Stimulated activated CD4-positive, alpha-beta T cell treated with anti-CD3 and anti-CD28 coated beads, Interleukin-1b, Interleukin-23, amount 100 ng/mL, for 24 hours (primary cell): ENCODE measurements at regions not wholly inside any gene's neighbourhood (a gene's known extent, or its start where the extent isn't known, plus 50 kb on each side); places are given as distances from the start of the nearest gene placed in this dataset.
"Not testable (repeated sequence)": the region's sequence is repeated elsewhere in the genome, so short reads cannot be mapped to it uniquely, and the experiment has no call there.

Experiments
- DNase-seq, 4 experiments: peaks; one replicate each; pipeline ENCODE4 v3.0.0-alpha.2; 2020; ENCODE audit warnings: low read depth in 4 of 4, low spot score in 1 of 4

GRCh38 chr19:5290336-5291262 lies 50.0 kb downstream of the PTPRS start:
- DNase-seq, result no peak

- no peak for DNase-seq
Measured at GRCh38 chr19:5289060-5289990, 51.3 kb downstream of the PTPRS start.

GRCh38 chr19:5288347-5288739 lies 52.3 kb downstream of the PTPRS start:
- no peak for DNase-seq

GRCh38 chr19:5287066-5287465 lies 53.5 kb downstream of the PTPRS start:
- no peak for DNase-seq

GRCh38 chr19:5286465-5287029 lies 54.1 kb downstream of the PTPRS start:
- no peak for DNase-seq

- DNase-seq, result no peak
Measured at GRCh38 chr19:5285955-5286354, 54.7 kb downstream of the PTPRS start.

- DNase-seq, result no peak
Measured at GRCh38 chr19:5285311-5285710, 55.3 kb downstream of the PTPRS start.

- DNase-seq, result no peak
Measured at GRCh38 chr19:5282901-5283300, 57.7 kb downstream of the PTPRS start.

GRCh38 chr19:5281588-5281987 lies 59.0 kb downstream of the PTPRS start:
- no peak for DNase-seq

GRCh38 chr19:5275668-5276067 lies 64.9 kb downstream of the PTPRS start:
- DNase-seq, result not testable (repeated sequence)

- DNase-seq, result no peak
Measured at GRCh38 chr19:5273782-5274181, 66.8 kb downstream of the PTPRS start.

- no peak for DNase-seq
Measured at GRCh38 chr19:5271145-5271544, 69.5 kb downstream of the PTPRS start.

GRCh38 chr19:5269926-5270325 lies 70.7 kb downstream of the PTPRS start:
- DNase-seq, result no peak

GRCh38 chr19:5269279-5269678 lies 71.3 kb downstream of the PTPRS start:
- DNase-seq, result no peak

GRCh38 chr19:5268801-5269200 lies 71.8 kb downstream of the PTPRS start:
- DNase-seq, result no peak

- DNase-seq, result no peak
Measured at GRCh38 chr19:5265260-5265659, 75.4 kb downstream of the PTPRS start.

- DNase-seq, result no peak
Measured at GRCh38 chr19:5264453-5264852, 76.2 kb downstream of the PTPRS start.

GRCh38 chr19:5263615-5264014 lies 77.0 kb downstream of the PTPRS start:
- no peak for DNase-seq

GRCh38 chr19:5262721-5263120 lies 77.9 kb downstream of the PTPRS start:
- DNase-seq, result no peak

- no peak for DNase-seq
Measured at GRCh38 chr19:5261156-5261890, 79.3 kb downstream of the PTPRS start.
